Activated CD4-positive, alpha-beta T cell treated with anti-CD3 and anti-CD28 coated beads, Interleukin-2, amount 50 U/mL, for 24 hours (primary cell): ENCODE measurements at regions not wholly inside any gene's neighbourhood (a gene's known extent, or its start where the extent isn't known, plus 50 kb on each side); places are given as distances from the start of the nearest gene placed in this dataset.

Experiments
- DNase-seq, 2 donors: peaks; one replicate each; pipeline ENCODE4 v3.0.0-alpha.2; 2020; ENCODE audit warnings: low read depth in 1 of 2, low spot score in 1 of 2

DNA sequence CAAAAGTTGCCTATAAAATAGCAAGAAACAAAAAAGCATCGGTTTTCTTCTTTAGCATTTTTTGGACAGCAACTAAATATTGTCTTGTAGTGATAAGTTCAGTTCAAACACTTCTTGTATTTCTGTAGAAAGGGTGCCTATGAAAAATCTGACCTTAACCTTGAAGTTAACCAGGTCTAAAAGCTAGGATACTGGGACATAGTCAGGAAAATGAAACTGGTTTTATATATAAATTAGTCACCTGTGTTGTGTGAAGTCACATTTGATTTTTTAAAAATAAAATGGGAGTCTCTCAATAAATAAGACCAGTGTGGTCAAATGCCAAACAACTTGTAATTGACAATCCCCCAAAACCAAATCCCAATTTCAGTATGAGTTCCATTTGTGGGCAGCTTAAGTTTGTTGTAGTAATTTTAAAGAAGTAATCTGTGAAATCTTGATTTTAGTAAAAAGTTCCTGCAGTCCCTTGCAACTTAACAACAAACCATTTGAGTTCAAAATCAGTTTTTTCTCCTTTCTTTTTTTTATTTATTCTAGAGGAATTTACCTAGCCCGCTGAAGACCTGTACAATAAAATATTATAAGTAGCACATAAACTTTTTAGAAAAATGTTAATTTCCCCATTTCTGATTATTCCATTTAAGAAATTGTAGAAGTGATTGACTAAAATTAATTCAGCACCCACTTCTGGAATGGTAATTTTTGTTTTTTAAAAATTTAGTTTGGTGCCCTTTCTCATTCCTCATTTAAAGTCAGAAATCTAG is 84.5 kb upstream of the PPARA start:
- no peak for DNase-seq

- no peak for DNase-seq
These were observed 83.6 kb upstream of the PPARA start for GRCh38 chr22:46066691-46067090.

- DNase-seq: no peak
These were observed 82.9 kb upstream of the PPARA start for GRCh38 chr22:46067159-46068111.

- DNase-seq: no peak
These were observed 82.1 kb upstream of the PPARA start for GRCh38 chr22:46068181-46068592.

GRCh38 chr22:46068593-46069491 is 81.5 kb upstream of the PPARA start:
- DNase-seq: no peak

DNA sequence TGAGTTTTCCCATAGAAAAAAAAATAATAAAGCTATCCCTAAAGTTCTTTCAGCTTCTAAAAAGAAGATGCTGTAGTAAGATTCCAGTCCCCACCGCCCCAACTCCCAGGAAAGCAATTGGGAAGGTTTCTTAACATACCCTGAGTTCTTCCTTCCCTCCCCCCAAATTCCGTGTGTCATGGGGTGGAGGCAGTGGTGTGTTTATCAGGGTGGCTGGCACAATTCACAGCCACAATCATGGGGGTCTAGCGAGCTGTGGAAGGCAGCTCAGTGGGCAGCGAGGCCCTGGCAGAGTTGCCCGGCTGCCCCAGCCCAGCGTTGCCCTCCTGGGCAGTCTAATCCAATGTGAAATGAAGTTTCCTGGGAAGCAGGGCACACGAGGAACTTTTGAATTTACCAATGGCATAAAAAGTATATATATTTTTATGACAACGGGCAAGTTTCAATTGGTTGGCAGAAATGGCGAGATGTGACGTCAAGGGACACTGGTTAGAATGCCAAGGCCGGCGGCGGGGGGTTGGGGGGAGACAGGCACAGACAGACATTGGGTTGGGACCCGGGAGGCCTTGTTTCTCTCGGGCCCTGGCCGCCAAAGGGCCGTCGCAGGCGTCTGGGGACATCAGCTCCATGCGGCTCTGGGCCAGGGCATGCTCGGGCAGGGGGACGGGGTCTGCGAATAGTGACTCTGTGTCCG is 80.7 kb upstream of the PPARA start:
- DNase-seq: no peak

GRCh38 chr22:46070215-46070802 is 80.0 kb upstream of the PPARA start:
- DNase-seq: no peak

- peak in 1 of 2 donors; percentile 38 for DNase-seq
These were observed 79.4 kb upstream of the PPARA start for GRCh38 chr22:46070803-46071450.

DNA sequence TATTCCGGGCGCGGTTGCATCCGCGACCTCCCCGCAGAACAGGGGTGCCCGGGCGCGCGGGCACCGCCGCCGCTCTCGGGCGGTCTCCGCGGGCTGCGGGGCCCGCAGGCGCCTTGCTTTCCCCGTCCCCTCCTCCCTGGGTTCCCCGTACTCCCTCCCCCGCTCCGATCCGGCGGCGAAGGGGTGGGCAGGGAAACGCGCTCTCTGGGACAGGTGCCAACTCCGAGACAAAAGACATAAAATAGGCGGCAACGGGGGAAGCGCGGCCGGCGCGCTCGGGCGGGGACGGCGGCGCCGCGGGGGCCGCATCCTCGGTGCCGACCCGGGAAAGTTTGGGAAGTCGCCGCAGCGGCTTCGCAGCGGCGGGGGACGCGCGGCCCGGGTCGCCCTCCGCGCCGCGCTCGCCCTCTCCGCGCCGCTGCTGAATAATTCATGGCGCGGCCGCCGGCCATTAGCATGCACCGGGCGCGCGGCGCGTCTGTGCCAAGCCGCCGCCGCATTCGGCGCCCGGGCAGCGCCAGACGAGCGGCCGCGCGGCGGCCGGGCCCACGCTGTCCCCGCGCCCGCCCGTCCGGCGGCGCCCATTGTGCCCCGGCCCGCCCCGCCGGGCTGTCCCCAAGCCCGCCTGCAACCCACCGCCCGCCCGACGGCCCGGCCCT is 78.7 kb upstream of the PPARA start:
- DNase-seq: peak in 1 of 2 donors; percentile 55

DNA sequence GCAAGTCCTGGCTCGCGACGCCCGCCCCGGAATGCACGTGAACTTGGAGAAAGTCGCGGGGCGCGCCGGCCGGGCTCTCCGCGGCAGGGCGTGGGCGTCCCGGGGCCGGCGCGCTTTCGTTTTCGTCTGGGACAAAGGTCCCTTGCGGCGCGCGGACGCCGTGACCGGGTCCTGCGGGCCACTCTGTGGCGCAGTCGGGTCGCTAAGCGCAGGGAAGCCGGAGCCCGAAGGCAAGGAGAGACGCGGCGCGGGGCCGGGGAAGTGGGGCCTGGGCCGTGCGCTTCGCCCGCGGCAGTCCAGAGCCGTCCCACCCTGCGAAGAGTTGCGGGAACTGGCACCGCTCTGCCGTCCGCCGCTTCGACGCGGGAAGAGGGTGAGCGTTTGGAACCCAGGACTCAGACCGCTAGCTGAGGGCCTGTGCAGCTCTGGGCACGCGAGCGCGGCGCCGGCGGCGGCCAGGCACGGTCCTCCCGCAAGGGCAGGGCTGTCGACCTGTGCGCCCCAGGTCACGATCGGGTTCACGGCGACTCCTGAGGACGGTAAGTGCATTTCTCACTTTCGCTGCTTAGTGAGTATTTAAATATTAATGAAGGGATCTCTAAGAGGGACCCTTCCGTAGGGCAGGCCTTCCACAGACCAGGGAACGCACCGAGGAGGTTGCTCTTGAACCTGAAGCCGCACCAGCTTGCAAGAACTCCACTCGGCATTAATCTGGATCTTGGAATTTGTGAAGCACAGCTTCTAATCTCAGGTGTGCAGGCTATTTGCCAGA is 78.0 kb upstream of the PPARA start:
- peak in 1 of 2 donors; percentile 39 for DNase-seq

GRCh38 chr22:46072981-46073682 is 77.2 kb upstream of the PPARA start:
- DNase-seq: no peak

DNA sequence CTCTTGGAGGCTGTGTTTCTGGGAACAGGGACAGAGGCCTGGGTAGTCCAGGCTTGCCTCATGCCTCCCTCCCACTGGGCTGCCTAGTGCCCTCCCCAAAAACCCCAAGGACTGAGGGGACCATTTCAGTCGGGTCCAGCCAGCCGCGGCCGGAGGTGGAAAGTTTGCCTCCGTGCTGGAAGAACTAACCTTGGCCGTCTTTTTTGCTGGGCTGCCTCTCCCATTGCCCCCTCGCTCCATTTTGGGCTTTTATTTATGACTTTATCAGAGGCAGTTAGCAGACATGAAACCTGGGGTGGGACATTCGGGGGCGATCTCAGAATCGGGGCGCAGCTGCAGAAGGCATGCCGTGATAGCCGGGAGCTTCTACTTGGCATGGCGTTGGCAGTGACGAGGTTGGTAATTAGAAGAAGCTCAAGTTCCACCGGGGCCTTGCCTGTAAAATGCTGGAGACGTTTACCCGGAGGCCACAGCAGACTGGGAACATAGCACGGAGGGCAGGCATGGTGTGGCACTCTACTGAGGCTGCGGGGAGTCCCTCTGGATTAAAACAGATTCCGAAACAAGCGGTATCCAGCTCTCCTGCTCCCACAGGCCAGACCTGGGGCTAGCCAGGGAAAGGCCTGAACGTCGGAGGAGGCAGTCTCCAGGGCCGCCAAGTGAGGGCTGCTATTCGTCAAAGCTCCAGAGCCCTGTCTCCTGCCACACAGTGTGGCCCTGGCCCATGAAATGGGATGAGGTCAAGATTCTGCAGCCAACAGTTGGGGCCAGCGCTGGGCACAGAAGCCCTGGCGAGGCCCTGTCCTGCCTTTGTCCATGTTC is 76.4 kb upstream of the PPARA start:
- DNase-seq: no peak

DNA sequence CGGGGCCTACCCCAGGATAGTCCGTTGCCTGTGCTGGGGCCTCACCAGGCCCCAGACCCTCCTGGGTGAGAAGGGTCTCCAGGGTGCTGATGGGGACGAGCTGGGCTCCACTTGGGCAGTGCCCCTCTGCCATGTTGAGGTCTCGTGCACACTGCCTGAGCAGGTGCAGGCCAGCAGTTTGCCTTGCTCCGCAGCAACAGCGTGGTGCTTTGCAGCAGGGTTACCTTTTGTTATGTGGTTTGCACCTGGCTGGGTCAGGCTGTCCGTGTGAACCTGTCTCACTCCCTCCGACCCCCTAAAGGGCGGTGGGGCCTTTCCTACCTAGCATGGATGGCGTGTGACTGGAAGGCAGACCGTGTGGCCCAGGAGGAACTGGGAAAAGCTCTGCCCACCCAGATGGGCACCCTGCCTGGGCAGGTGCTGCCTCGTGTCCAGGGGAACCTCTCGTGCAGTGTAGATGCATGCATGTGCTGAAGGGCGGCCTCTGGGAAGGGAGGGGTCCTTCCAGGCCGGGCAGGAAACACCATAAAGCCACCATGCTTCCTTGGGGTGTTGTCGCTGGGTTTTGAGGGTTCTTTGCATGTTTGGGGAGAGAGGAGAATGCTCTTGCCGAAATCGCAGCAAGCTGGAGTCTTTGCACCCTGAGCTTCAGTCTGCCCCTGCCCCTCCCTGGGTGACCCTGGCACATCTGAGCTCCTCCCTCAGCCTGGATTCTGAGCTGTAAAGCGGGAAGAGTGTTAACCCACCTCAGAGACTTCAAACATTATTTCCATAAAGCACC is 75.4 kb upstream of the PPARA start:
- DNase-seq: no peak

GRCh38 chr22:46075764-46076531 is 74.4 kb upstream of the PPARA start:
- no peak for DNase-seq

- no peak for DNase-seq
These were observed 73.5 kb upstream of the PPARA start for GRCh38 chr22:46076651-46077339.
